ENCODE measurements at regions not wholly inside any gene's neighbourhood (a gene's known extent, or its start where the extent isn't known, plus 50 kb on each side); places are given as distances from the start of the nearest gene placed in this dataset.
"Not testable (repeated sequence)": the region's sequence is repeated elsewhere in the genome, so short reads cannot be mapped to it uniquely, and the experiment has no call there.

DNA sequence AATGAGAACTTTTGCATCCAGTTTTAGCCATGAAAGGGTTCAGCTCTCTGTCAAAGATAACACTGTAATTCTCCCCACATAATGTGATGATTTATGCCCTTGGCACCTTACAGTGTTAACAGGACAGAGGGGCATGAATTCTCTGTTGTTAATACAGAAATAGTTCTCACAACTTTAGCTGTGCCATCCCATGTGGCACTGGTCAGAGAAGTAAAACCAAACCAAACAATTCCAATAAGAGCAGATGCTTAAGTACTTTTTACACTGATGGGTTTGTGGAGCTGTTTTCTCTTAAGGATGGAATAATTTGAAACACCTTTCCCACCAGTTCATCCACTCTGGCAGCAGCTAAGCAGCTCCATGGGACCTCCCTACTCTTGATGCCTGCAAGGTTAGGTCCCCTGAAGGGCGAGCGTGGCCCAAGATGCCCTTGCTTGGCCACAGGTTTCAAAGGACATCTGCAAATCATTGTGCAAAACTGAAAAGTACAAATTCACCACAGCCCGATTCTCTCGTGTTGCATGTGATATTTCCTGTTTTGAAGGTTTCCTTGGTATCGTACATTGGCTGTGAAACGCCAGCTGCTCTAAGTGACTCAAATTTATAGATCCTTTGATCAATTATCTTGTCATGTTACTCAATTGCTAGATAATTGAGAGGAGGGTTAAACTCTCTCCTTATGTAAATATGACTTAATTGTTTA, 82.5 kb upstream of the CREB5 start:
- DNase-seq (ENCODE audit: low read depth) = peak; percentile 4

DNA sequence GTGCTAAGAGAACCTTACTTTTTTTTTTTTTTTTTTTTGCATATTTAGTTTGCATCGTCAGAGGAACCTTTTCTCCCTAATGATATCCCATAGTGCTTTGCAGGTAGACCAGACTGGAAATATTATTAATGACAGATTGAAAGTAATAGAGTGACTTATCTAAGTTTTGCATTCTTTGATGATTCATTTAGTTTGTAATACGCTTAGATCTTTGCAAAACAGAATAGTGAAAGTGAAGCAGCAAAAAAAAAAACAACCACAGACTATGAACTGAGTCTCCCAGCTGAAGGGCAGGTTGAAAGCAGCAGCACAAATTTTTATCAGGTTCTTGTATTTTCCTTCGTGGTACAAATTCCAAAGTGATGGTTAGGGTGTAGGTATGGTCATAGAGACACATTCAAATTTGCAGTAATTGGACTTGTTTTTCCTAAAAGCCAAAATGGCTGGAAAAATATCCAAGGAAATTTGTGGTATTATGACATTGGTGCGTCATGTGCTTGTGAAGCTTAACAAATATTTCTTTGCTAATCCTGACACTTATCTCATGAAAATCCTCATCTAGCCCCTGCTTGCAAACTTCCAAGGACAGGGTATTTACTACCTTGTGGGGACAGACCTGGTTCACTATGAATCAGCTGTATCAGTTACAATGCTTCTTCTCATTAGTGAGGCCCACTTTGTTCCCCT, 81.8 kb upstream of the CREB5 start:
- peak; percentile 28 for DNase-seq (ENCODE audit: low read depth)

- DNase-seq (ENCODE audit: low read depth) = no peak
These were observed 80.3 kb upstream of the CREB5 start for GRCh38 chr7:28332046-28332445.

GRCh38 chr7:28333548-28333947, 78.8 kb upstream of the CREB5 start:
- DNase-seq (ENCODE audit: low read depth) = not testable (repeated sequence)

DNA sequence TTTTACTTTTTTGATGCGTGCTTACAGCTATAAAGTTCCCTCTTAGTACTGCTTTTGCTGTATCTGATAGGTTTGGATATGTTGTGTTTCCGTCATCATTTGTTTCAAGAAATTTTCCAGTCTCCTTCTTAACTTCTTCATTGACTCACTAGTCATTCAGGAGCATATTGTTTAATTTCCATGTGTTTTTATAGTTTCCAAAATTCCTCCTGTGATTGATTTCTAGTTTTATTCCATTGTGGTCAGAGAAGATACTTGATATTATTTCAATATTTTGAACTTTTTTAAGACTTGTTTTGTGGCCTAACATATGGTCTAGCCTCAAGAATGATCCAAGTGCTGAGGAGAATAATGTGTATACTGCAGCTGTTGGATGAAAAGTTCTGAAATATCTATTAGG, 75.5 kb upstream of the CREB5 start:
- no peak for DNase-seq (ENCODE audit: low read depth)

DNA sequence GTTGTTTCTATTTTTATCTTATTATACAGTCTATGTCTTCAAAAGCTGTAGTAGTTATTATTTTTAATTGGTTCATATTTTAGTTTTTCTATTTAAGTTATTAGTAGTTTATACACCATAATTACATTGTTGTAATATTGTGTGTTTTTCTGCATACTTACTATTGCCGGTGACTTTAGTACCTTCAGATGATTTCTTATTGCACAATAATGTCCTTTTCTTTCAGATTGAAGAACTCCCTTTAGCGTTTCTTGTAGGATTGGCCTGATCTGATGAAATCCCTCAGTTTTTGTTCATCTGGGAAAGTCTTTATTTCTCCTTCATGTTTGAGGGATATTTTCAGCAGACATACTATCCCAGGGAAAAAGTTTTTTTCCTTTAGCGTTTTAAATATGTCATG, 74.3 kb upstream of the CREB5 start:
- DNase-seq (ENCODE audit: low read depth) = no peak

- DNase-seq (ENCODE audit: low read depth) = no peak
These were observed 68.9 kb upstream of the CREB5 start for GRCh38 chr7:28343462-28343861.

DNA sequence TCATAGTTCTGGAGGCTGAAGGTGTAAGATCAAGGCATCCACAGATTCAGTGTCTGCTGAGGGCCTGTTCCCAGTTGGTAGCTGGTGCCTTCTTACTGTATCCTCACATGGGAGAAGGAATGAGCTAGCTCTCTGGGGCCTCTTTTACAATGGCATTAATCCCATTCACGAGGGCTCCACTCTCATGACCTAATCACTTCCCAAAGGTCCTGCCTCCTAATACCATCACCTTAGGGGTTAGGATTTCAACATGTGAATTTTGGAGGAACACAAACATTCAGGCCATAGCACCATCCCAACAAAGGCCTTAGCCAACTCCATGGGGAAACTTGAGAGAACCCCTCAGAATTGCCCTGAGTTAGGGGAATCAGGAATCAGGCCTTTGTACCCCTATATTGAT, 66.1 kb upstream of the CREB5 start:
- DNase-seq (ENCODE audit: low read depth) = no peak

- no peak for DNase-seq (ENCODE audit: low read depth)
These were observed 65.5 kb upstream of the CREB5 start for GRCh38 chr7:28346676-28347363.

- DNase-seq (ENCODE audit: low read depth) = peak; percentile 32
These were observed 64.6 kb upstream of the CREB5 start for GRCh38 chr7:28347475-28348318.

DNA sequence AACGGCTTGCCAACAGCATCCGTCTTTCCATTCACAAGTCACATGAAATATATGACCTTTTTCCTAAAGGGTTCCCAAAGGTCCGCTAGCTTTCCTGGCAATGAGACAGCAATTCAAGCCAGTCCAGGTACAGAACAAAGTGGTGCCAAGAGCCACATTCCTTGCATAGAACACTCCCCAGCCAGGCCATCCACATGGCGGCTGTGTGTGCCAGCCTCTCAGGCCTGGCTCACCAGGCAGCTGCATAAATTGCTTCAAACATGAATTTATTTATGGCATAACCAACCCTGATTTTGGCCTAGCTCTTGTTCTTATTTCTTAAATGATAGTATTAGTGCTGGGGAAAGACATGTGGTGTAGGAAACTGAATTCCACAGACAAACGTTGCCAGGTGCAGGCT, 63.7 kb upstream of the CREB5 start:
- DNase-seq (ENCODE audit: low read depth) = no peak

DNA sequence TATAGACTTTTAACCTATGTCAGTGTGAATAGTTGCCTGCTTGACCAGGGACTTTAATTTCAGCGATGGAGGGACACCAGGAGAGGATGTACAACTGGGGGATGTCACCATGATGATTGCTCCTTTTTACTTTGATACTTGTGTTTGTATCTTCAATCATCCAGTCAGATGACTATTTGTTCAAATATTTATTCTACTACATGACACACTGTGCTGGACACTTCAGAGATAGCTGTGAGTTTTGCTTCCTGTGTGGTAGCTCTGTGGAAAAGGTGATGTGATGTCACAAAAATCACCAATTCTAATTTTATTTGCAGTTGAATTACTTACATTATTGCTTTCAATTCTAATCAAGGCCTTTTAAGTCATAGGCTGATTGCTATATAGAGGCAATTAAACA, 62.7 kb upstream of the CREB5 start:
- DNase-seq (ENCODE audit: low read depth) = peak; percentile 36

DNA sequence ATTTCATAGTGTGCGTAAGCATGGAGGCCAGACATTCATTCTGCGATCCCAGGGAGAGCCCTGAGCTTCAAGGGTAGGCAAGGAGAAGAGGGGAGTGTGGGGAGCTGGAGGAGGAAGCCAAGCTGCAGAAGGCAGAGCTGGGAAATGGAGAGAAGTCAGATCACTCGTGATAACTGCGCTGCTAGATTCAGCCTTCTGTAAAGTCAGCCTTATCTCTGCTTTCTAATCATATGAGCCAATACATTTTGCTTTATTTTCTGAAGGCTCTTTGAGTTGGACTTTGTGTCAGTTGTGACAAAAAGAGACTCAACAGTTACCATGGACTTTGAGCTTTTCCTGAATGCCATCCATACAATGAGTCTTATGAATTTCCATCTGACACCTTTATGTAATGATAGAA, 61.7 kb upstream of the CREB5 start:
- DNase-seq (ENCODE audit: low read depth) = no peak

DNA sequence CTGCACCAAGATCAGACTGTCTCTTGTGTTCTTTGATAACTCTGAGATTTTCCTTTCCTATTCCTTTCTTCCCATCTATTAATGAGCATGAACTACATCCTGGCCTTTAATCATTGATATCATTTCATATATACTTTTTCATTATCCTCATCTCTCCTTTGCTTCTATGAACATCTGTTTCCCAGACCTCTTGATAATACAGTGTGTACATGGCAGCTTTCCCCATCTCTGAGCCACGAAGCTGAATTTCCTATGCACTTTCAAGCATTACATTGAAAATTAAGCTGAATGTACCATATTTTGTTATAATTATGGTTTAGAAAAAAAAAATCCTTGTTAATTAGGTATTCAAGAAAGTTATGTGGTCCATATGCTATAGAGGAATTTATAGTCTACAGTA, 60.9 kb upstream of the CREB5 start:
- no peak for DNase-seq (ENCODE audit: low read depth)

DNA sequence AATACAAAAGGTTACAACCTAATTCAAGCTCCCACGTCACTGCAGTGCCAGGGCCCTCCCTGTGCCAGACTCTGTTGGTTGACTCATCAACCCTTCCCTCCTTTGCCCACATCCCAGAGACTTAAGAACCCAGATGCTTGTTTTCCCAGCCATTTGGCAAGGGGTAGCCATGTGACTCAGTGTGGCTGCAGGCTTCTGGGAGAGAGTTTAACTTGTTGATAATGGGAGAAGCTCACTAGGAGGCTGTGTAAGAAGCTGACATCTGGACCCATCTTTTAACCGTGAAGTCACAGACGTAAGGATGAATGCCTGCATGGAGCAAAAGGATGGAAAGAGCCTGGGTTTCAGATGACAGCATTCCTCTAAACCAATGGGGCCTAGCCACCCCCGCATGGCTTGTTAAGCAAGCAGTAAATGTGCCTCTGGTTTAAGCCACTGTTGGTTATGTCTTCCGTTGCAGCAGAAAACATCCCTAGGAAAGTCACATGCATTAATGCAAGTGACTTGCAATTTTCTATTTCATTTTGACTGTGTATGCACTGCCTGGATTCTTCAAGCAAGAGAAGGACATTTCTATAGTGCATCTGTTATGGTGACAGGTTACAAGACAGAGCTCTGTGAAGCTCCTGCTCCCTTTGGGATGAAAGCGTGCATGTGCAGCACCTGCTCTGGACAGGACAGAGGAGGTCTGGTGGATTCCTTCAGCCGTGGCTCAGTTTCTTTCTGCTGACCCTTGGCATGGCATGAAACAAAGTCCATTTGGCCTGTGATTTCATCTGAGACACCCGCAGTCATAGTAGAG, 57.5 kb upstream of the CREB5 start:
- peak; percentile 83 for DNase-seq (ENCODE audit: low read depth)

DNA sequence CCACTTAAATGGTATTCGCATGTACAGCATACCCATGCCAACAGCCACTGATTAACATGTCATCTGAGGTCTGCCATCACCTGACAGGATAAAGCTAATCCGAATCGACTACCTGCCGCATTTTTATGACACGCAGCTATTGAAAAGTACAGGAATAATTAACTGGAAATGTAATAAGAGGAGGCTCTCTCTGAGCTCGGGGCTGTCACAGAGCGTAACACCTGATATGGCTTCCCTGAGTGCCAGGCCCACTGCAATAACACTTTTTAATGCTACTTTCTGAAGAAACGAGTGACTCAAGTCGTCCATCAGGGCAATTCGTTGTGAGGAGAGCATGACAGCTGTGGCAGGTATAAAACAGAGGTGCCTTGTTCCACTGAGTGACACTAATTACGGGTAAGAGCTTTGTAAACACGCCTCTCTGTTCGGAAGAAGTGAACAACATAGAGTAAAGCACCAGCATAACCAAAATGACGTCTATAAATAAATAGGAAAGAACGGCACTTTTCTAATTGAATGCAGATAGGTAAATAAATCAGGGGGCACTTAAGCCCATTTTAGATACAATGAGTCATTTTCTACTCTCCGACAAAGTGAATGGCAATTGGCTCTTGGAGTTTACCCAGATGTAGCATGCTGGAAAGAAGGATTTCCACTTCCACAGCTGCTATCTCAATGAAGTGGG, 56.5 kb upstream of the CREB5 start:
- DNase-seq (ENCODE audit: low read depth) = no peak

DNA sequence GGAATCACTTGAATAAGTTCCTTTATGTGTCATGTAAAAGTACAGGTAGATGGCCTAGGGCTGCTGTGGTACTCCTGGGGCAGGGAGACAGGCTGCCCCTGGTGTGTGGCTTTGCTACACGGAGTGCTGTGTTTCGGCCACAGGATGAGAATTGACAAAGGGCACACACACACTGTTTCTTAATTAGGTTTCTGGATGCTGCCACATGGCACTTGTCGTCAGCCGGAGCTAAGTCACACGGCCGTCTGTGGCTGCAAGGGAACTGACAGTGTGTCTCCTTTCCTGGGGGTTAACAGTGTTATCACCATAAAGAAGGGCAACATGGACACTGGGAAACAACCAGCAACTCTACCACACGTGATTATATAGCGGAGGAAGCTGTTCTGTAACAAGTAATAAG, 55.7 kb upstream of the CREB5 start:
- DNase-seq (ENCODE audit: low read depth) = no peak

- peak; percentile 96 for DNase-seq (ENCODE audit: low read depth)
These were observed 53.9 kb upstream of the CREB5 start for GRCh38 chr7:28358423-28358868.

GRCh38 chr7:28360739-28361138, 51.6 kb upstream of the CREB5 start:
- peak; percentile 15 for DNase-seq (ENCODE audit: low read depth)

DNA sequence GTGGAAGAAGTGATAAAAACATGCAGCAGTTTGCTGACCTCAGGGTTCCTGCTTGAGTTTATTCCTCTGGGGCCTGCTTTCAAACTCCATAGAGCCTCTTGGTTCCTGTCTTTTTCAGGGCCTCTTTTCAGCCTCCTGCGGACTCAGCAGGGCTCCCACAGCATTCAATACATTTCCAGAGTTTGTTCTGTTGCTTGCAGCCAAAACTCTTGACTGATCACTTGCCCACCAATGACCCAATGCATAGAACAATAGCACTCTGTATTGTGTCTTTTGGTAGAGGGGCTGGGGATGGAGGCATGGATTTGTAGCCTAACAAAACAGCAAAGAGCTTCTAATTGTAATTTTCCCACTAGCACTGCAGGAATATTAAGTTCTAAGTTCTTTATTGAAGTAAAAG, 50.8 kb upstream of the CREB5 start:
- no peak for DNase-seq (ENCODE audit: low read depth)

DNA sequence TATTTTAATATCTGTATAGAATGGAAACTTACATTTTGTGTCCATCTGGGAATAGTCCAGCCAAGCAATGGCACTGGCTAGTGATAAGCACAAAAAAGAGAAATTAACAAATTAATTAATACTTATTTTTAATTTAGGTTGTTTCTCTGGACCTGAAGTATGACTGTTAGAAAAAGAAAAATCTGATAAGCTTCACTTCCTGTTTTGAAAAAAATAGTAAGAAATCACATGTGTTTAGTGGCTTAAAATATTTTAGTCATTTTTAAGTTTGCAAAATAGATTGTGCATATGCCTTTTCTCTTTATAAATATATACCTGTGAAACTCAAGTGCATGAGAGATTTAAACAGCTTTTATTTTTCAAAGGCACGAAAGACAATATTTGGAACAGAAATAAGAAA, 50.1 kb upstream of the CREB5 start:
- DNase-seq (ENCODE audit: low read depth) = no peak

All from ELR (cell line).